ENCODE measurements at regions not wholly inside any gene's neighbourhood (a gene's known extent, or its start where the extent isn't known, plus 50 kb on each side); places are given as distances from the start of the nearest gene placed in this dataset.

- H3K27ac ChIP-seq (ENCODE audit: insufficient read depth, low read length): no peak overlapping the region
- TF ChIP-seq CTCF (conservative IDR thresholded peaks at IDR 0.05 in 1 of 2, IDR thresholded peaks at IDR 0.05 in 1 of 2; ENCODE audit: low read depth in 1 of 2, low read length in 2 of 2) (no peak), EZH2 (IDR thresholded peaks at IDR 0.05; ENCODE audit: low read length, missing control alignments) (no peak)
- H3K9ac ChIP-seq (ENCODE audit: insufficient read depth, low read length): no peak overlapping the region
- no peak overlapping the region for H3K4me2 ChIP-seq (ENCODE audit: extremely low read depth, insufficient read depth, low read length)
- H3K4me1 ChIP-seq (ENCODE audit: control insufficient read depth, extremely low read depth, insufficient read depth, low read length): no peaks in the 10 kb centered on the region
- H2AFZ ChIP-seq (ENCODE audit: low read length): no peak overlapping the region
- H4K20me1 ChIP-seq (ENCODE audit: control insufficient read depth, extremely low read depth, insufficient read depth, low read length): no peaks in the 10 kb centered on the region
- DNase-seq (ENCODE audit: low read depth in 2 of 2): no peak
- no peak overlapping the region for H3K4me3 ChIP-seq (replicated peaks in 1 of 4; ENCODE audit: control extremely low read depth in 1 of 4, insufficient read depth in 1 of 4, low read depth in 3 of 4, low read length in 4 of 4)
- no peaks in the 10 kb centered on the region for H3K79me2 ChIP-seq (ENCODE audit: control insufficient read depth, insufficient read depth, low read length)
- peaks cover 6% of the 10 kb centered on the region for H3K27me3 ChIP-seq (ENCODE audit: control insufficient read depth, insufficient read depth, low read length)
- H3K36me3 ChIP-seq (ENCODE audit: control insufficient read depth, insufficient read depth, low read length): no peaks in the 10 kb centered on the region
- no peaks in the 10 kb centered on the region for H3K9me3 ChIP-seq (ENCODE audit: control insufficient read depth, insufficient read depth, low read depth, low read length)
These were observed 144.8 kb upstream of the RET start for GRCh38 chr10:42932116-42932515.

GRCh38 chr10:42932735-42933447 is 144.0 kb upstream of the RET start:
- Histone ChIP-seq H2AFZ (ENCODE audit: low read length) (no peak overlapping the region), H3K4me1 (ENCODE audit: control insufficient read depth, extremely low read depth, insufficient read depth, low read length) (no peaks in the 10 kb centered on the region), H3K9me3 (ENCODE audit: control insufficient read depth, insufficient read depth, low read depth, low read length) (no peaks in the 10 kb centered on the region), H3K27me3 (ENCODE audit: control insufficient read depth, insufficient read depth, low read length) (peaks cover 6% of the 10 kb centered on the region), H3K79me2 (ENCODE audit: control insufficient read depth, insufficient read depth, low read length) (no peaks in the 10 kb centered on the region), H3K9ac (ENCODE audit: insufficient read depth, low read length) (no peak overlapping the region), H3K4me2 (ENCODE audit: extremely low read depth, insufficient read depth, low read length) (no peak overlapping the region), H3K36me3 (ENCODE audit: control insufficient read depth, insufficient read depth, low read length) (no peaks in the 10 kb centered on the region), H4K20me1 (ENCODE audit: control insufficient read depth, extremely low read depth, insufficient read depth, low read length) (no peaks in the 10 kb centered on the region), H3K4me3 (replicated peaks in 1 of 4; ENCODE audit: control extremely low read depth in 1 of 4, insufficient read depth in 1 of 4, low read depth in 3 of 4, low read length in 4 of 4) (no peak overlapping the region), H3K27ac (ENCODE audit: insufficient read depth, low read length) (no peak overlapping the region)
- no peak for DNase-seq (ENCODE audit: low read depth in 2 of 2)
- TF ChIP-seq EZH2 (IDR thresholded peaks at IDR 0.05; ENCODE audit: low read length, missing control alignments): no peak
- TF ChIP-seq CTCF (conservative IDR thresholded peaks at IDR 0.05 in 1 of 2, IDR thresholded peaks at IDR 0.05 in 1 of 2; ENCODE audit: low read depth in 1 of 2, low read length in 2 of 2): no peak

GRCh38 chr10:42933448-42934340 is 143.2 kb upstream of the RET start:
- Histone ChIP-seq H3K9ac (ENCODE audit: insufficient read depth, low read length) (no peak overlapping the region), H3K27me3 (ENCODE audit: control insufficient read depth, insufficient read depth, low read length) (peaks cover 6% of the 10 kb centered on the region), H3K27ac (ENCODE audit: insufficient read depth, low read length) (no peak overlapping the region), H3K79me2 (ENCODE audit: control insufficient read depth, insufficient read depth, low read length) (no peaks in the 10 kb centered on the region), H3K9me3 (ENCODE audit: control insufficient read depth, insufficient read depth, low read depth, low read length) (no peaks in the 10 kb centered on the region), H3K36me3 (ENCODE audit: control insufficient read depth, insufficient read depth, low read length) (no peaks in the 10 kb centered on the region), H4K20me1 (ENCODE audit: control insufficient read depth, extremely low read depth, insufficient read depth, low read length) (no peaks in the 10 kb centered on the region), H3K4me3 (replicated peaks in 1 of 4; ENCODE audit: control extremely low read depth in 1 of 4, insufficient read depth in 1 of 4, low read depth in 3 of 4, low read length in 4 of 4) (no peak overlapping the region), H3K4me2 (ENCODE audit: extremely low read depth, insufficient read depth, low read length) (no peak overlapping the region), H2AFZ (ENCODE audit: low read length) (no peak overlapping the region), H3K4me1 (ENCODE audit: control insufficient read depth, extremely low read depth, insufficient read depth, low read length) (no peaks in the 10 kb centered on the region)
- peak in 1 of 2 donors; percentile 0 for DNase-seq (ENCODE audit: low read depth in 2 of 2)
- TF ChIP-seq EZH2 (IDR thresholded peaks at IDR 0.05; ENCODE audit: low read length, missing control alignments) (no peak), CTCF (conservative IDR thresholded peaks at IDR 0.05 in 1 of 2, IDR thresholded peaks at IDR 0.05 in 1 of 2; ENCODE audit: low read depth in 1 of 2, low read length in 2 of 2) (no peak)
